RPMI7951 (cell line): ENCODE measurements at regions not wholly inside any gene's neighbourhood (a gene's known extent, or its start where the extent isn't known, plus 50 kb on each side); places are given as distances from the start of the nearest gene placed in this dataset.

Experiments
- DNase-seq: peaks from one replicate; pipeline ENCODE4 v3.0.0-alpha.2; 2012; ENCODE audit warnings: low read depth

DNA sequence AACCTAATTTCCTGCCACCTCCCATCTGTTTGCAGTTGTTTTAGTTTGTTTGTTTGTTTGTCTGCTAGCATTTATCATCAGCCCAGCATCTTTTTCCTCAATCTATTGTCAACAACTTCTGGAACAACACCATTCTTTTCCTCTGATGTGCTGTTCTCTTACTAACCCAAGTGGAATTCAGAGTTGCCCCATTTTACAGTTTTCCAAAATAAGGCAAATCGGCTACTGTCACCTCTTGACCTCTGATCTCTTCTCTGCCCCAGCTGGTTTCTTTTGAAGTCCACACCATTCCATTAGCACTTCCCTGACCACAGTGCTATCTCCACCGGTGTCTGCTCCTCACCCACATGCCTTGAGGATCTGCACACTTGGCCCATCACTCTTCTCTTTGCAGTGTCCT, 102.4 kb downstream of the EFNB2 start:
- no peak for DNase-seq

GRCh38 chr13:106432636-106433035, 102.8 kb downstream of the EFNB2 start:
- no peak for DNase-seq

DNA sequence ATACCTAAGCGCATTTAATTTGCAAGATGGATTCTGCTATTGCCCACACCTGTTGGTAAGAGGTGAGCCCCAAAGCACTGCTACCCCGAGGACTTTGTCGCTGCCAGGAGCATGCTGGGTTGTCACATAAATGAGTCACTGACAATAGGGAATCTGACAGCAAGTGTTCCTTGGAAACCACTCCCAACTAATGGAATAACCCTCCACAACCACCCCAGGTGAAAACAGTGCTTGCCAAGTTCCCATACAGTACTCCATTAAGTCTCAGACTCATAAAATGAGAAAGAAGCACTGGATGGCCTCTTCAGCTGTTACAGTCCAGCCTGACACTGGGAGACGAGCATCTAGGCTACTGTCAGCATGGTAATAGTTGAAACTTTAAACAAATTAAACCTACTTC, 108.6 kb downstream of the EFNB2 start:
- DNase-seq: no peak

DNA sequence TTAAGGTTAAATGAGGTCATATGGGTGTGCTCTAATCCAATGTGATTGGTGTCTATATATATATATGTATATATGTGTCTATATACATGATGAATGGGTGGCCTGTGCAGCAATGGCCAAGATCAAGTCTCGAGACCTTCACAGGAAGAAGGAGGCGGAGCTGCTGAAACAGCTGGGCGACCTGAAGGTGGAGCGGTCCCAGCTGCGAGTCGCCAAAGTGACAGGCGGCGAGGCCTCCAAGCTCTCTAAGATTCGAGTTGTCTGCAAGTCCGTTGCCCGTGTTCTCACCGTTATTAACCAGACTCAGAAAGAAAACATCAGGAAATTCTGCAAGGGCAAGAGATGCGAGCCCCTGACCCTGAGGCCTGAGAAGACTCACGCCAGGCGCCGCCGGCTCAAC, 109.8 kb downstream of the EFNB2 start:
- DNase-seq: no peak

- no peak for DNase-seq
Measured at GRCh38 chr13:106424805-106425204, 110.7 kb downstream of the EFNB2 start.

GRCh38 chr13:106423530-106423929, 111.9 kb downstream of the EFNB2 start:
- DNase-seq: no peak

DNA sequence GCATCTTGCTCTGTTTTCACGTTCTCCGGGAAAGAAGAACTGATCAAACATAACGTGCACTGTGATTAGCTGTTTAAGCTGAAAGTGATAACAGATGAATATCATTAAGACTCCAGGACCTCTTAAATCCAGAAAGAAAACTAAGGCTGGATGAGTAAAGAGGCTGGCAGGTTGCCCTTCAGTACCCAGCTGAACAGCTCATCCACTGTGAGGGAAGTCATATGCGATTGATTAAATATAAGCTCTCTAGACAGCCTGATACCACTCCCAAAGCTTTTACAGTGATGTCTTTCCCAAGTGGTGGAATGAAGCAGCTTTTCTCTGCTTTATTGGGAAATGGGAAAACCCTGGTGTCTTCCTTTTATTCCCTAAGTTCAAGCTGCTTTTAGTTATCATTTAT, 116.9 kb downstream of the EFNB2 start:
- peak; percentile 83 for DNase-seq

DNA sequence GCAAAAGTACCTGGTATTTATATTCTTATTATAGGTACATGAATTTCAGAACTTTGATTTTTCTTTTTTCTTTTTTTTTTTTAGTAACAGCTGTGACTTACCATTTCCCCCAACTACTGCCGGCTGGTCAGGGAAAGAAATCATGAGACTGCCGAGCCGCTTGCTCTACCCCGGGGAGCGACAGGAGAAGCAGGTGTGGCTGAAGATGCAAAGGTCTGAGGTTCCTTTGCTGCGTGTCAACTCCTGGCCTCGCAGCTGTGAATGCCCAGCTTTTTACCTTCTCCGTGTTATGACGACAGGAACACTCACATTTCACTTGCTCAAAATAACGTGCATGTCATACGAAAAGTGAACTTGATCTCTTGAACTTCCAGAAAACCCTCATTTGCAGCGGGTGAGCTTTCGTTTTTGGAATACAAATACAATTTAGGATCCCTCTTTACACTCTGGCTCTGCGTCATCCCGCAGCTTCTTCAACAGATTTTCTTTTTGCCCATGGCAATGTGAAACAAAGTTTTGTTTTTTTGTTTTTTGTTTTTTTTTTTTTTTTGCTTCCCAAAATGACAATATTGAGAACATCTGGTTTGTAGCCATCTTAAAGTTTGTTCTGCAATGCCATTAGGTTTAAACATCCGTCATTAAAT, 117.9 kb downstream of the EFNB2 start:
- peak; percentile 49 for DNase-seq

GRCh38 chr13:106416645-106417044, 118.8 kb downstream of the EFNB2 start:
- DNase-seq: peak; percentile 76

DNA sequence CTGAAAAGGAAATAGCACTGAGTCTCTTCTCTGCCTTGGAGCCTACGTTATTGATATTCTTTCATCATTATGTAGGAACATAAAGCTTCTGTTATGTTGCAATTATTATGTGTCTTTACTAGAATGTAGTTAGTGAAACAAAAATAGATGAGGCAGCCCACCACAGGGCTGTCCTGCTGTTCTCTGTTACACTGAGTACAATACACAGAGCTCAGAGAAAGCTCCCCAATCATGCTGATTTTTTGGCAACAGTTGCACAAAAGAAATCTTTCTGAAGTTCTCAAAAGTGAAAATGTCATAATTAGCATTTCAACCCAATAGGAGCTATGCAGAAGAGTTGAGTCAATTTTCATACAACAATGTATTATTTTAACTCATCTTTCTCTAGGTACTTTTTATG, 119.5 kb downstream of the EFNB2 start:
- no peak for DNase-seq

GRCh38 chr13:106415442-106415841, 120.0 kb downstream of the EFNB2 start:
- DNase-seq: no peak

GRCh38 chr13:106407338-106407737, 128.1 kb downstream of the EFNB2 start:
- peak; percentile 14 for DNase-seq

DNA sequence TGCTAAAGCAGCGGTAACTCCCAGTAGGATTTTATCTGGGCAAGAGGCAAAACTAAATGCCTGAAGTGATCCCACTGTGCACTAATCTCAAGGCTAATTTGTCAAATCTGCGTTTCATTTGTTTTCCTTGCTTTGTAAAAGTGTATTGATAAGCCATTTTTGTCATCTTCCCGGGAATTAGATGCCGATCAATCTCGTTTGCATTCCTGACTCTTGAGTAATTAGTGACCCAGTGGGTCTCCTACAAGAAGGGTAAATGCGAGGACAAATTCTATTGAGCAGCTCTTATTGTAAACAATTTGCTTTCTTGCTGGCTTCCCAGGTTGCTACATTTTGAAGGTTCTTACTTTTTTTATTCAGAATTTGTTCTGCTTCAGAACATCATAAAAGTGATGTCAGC, 129.7 kb downstream of the EFNB2 start:
- DNase-seq: no peak

DNA sequence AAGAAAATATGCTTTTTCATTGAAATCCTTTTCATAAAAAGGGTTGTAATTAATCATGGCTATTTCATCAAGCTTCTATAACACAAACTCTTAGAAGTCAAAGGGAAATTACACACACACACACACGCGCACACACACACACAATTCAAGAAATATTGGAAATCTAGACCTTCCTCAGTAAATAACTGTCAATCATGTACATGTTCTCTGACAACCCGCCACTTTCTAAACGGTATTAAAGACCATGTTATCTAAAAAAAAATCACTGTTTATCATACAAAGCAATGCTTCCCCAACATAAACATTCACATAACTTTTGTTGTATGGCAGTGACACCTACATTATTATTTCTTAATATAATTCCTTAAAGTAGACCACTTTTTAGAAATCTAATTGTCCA, 132.2 kb downstream of the EFNB2 start:
- DNase-seq: no peak

DNA sequence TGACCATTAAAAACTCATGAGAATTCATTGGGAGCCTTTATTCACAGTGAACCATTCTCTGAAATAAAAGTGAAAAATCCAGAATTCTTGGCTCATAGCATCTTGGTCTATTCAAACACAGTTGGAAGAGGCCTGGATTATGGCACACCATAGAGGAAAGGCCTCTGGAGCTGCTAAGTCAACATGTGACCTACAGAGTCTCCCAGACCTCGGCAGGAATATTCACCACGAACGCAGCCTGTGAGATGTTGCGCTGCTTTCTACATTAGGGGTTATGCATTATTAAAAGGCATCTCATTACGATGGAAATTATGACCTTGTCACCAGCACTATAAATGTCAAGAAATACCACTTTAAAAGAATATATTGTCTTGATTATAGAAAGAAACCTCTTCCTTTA, 132.6 kb downstream of the EFNB2 start:
- no peak for DNase-seq

DNA sequence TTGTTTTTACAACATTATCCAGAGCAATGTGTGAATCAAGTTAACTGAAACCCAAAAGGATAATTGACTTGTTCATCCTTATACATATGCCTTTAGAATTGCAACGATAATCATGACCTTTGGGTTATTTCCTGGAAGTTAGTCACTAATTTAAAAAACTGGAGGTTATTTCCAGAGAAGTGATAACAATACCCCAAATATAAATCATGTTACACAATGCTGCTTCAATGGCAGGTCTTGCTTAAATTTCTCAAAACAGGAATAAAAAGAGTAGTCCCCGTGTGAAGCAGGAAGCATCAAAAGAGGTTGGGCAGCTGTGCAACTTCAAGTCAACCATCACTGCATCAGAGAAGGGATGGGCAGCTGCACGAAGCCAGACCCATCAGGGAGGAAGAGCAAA, 134.4 kb downstream of the EFNB2 start:
- no peak for DNase-seq

DNA sequence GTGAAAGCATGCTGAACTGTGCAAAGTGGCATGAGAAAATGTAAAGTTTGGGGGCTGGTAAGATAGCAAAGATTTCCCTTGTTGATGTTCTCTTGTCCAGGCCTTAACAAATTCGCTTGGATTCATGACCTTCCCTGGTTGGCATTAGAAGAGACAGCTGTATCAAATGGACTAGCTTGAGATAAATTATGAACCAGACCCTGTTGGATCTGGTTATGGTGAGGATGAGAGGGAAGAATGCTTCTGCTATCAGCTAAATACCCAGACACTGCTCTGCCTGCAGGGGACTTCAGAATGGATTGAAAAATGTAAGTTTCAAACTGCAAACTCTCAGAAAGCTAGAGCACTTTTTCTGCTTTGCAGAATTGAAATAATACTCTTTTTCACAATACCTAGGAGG, 135.2 kb downstream of the EFNB2 start:
- no peak for DNase-seq

- no peak for DNase-seq
Measured at GRCh38 chr13:106398289-106398688, 137.2 kb downstream of the EFNB2 start.

DNA sequence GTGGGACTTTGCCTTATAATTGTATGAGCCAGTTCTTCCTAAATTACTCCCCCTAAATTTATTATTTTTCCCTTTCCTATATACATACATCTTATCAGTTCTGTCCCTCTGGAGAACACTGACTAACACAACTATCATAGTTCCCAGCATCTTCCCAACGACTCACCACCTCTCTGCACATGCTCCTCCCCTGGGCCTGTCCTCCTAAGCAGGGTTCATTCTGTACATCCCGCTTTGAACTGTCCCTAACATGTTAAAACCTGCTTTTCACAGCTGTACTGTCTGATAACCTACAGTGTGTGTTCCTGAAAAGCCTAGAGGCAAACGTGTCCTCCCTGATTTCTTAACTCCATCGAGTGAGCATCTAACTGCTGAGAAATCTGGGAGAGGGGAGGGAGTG, 141.7 kb downstream of the EFNB2 start:
- no peak for DNase-seq

DNA sequence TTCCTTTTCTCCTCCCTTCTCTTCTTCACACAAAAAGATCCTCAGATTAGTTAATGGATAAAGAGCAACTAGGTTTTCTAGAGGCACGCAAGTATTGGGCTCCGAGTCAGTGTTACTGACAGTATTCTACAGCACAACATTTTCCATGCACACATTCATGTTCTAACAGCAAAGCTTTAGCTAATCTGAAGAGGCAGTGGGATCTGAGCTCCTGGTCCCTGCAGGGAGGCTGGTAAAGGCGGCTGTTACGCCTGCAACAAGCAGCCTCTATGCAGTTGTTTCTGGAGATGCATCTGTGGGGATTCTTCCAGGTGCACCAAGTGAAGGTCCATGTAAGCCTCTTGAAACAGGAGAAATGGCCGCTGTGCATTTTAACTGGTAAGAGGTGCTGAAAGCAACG, 143.8 kb downstream of the EFNB2 start:
- DNase-seq: no peak

DNA sequence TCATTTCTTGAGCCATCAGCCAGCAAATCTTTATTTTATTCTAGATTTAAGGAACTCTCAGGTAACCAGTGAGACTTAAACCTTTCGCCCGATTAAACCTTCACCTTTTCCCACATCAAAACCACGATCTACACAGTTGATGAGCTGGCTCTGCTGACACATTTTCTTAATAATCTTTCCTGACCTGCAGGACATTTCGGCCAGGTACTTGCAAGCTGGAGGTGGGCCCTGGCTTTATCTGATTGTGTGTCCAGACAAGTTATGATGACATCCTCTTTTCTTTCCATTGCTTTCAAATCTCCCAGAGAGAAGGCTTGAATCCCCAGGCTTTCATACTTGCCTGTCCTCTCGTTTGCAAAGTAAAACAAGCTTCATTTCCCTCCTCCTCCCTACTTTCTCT, 144.2 kb downstream of the EFNB2 start:
- DNase-seq: no peak

DNA sequence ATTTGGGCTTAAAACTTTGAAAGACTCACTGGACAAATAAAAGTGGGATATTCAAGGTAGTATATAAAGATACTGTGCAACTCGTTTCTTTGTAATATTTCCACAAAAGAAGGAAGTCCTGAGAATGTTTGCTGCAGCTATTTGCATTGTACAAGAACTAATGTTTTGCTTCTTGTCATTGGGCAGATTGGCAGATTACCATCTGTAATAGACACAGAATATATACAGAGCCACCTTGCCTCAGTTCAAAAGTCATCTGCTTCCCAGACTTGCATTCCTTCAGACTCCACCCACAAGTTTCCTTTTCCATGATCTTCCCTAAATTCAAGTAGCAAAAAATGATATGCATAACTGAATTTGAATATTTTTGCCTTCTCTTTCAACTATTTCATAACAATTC, 145.1 kb downstream of the EFNB2 start:
- DNase-seq: no peak

DNA sequence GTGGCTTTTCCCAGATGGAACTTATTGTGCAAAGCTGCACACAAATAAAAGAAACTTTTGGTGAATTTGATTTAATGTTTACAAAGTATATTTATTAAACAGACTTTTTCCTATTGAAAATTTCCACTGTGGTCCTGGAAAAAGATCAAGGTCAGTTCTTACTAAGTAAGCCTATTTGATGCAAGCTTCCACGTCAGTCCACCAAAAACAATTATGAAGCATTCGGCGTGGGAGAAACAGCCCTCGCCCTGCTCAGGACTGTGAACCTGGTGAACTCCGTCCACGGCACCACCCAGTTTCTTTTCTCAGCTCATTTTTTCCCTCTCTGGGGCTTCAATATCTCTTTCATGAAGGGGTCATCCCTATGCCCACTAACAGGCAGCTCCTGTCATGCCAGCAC, 149.8 kb downstream of the EFNB2 start:
- DNase-seq: no peak

DNA sequence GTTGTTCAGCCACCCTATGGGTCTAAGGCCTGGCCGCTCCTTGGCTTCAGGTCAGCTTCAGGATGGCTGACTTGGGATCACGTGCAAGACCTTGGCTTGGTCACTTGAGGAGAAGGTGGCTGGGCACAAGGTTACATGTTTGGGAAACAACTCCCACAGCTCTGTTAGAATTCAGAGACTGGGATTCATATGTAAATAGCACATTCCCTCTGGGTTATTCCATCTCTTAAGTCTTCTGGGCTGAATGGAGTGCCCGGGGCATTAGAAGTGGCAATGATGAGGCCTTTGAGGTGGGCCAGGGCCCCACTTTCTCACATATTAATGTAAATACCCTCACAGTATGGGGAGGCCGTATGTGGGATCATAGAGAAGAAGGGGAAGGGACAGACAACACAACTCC, 150.9 kb downstream of the EFNB2 start:
- no peak for DNase-seq

DNA sequence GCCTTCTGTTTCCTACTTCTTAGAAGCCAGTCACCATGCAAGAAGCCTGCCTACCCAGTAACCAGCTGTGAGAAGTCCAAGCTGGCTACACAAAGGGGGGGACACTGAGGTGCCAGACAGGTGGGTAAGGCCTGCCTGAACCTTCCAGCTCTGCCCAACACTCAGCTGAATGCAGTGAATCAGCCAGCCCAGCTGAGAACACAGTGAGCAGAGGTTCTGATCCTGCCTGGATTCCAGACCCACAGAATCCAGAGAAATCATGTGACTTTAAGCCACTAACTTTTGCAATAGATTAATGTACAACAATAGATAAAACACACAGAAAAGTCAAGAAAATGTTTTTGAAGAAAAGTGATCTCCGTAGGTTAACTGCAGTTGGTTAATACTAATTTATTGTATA, 151.7 kb downstream of the EFNB2 start:
- no peak for DNase-seq
